ENCODE measurements at regions not wholly inside any gene's neighbourhood (a gene's known extent, or its start where the extent isn't known, plus 50 kb on each side); places are given as distances from the start of the nearest gene placed in this dataset.

DNA sequence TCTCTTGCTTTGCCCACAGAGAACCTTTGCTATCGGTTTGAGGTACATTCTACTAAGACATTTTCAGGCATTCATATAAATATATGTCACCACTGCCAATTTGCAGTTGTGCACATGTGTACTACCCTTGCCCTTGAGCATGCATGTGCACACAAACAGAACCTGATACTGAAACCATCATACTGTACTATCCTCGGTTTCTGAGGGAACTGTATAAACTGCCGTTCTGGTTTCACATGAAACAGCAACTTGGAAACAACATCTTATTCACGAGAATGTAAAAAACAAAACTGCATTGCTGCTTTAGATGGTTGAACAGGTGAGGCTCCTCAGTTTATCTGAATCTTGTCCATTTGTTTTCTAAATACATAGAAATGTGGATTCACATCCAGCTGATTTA lies 151.2 kb upstream of the TMEM170B start:
- ChIA-PET POLR2A (no interaction called here), CTCF (interaction anchor here (1.1 to 1.9 kb wide), 4 partner anchors 22 to 110 kb away, joined by 3 to 5 read pairs (median 4); no protein-coding TSS in a partner anchor)
- TF ChIP-seq, protein P1, sequence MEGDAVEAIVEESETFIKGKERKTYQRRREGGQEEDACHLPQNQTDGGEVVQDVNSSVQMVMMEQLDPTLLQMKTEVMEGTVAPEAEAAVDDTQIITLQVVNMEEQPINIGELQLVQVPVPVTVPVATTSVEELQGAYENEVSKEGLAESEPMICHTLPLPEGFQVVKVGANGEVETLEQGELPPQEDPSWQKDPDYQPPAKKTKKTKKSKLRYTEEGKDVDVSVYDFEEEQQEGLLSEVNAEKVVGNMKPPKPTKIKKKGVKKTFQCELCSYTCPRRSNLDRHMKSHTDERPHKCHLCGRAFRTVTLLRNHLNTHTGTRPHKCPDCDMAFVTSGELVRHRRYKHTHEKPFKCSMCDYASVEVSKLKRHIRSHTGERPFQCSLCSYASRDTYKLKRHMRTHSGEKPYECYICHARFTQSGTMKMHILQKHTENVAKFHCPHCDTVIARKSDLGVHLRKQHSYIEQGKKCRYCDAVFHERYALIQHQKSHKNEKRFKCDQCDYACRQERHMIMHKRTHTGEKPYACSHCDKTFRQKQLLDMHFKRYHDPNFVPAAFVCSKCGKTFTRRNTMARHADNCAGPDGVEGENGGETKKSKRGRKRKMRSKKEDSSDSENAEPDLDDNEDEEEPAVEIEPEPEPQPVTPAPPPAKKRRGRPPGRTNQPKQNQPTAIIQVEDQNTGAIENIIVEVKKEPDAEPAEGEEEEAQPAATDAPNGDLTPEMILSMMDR (IDR thresholded peaks at IDR 0.05; ENCODE audit: control extremely low read depth, extremely low read depth, low read depth, missing control alignments): no peak
- peak; percentile 61 for DNase-seq (ENCODE audit: extremely low spot score)

DNA sequence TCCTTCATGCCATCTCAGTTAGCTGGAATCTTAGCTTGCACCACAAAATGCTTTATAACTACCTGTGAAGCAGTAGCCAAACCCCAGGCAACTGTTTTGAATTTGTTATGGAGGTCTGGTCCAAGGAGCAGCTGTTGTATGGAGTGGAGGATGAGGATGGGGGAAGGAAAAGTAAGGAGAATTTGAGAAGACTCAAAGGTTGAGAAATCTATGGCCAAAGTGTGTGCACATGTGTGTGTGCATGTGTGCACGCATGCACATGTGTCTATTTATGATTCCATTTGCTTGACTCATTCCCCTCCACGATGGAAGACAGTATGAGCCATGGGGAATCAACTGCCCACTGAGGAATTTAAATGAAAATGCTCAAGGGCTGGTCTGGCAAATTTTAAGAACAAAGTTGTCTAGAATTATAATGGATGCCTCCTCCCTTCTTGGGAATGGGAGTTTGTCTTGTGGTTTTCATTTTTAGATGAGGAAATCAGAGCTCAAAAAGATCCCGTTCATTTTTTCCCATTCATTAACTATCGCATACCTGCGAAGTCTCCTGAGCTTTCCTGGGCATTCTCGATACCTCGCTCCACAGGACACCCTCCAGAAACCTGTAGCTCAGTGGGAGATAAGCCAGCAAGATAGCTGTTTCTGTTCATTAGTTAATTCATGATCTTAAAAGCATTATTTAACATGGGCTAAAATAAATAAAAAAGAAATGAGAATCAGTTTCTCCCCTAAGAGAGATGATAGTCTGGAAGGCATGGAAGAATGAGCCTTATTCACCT lies 152.3 kb upstream of the NEDD9 start:
- POLR2A ChIA-PET: no interaction called here
- no peak for DNase-seq (ENCODE audit: extremely low spot score)
- TF ChIP-seq, protein P1 (IDR thresholded peaks at IDR 0.05; ENCODE audit: control extremely low read depth, extremely low read depth, low read depth, missing control alignments): no peak
- CTCF ChIA-PET: interaction anchor here (1.0 to 7.7 kb wide), 7 partner anchors 17 to 213 kb away, joined by 3 to 48 read pairs (median 5); no protein-coding TSS in a partner anchor

DNA sequence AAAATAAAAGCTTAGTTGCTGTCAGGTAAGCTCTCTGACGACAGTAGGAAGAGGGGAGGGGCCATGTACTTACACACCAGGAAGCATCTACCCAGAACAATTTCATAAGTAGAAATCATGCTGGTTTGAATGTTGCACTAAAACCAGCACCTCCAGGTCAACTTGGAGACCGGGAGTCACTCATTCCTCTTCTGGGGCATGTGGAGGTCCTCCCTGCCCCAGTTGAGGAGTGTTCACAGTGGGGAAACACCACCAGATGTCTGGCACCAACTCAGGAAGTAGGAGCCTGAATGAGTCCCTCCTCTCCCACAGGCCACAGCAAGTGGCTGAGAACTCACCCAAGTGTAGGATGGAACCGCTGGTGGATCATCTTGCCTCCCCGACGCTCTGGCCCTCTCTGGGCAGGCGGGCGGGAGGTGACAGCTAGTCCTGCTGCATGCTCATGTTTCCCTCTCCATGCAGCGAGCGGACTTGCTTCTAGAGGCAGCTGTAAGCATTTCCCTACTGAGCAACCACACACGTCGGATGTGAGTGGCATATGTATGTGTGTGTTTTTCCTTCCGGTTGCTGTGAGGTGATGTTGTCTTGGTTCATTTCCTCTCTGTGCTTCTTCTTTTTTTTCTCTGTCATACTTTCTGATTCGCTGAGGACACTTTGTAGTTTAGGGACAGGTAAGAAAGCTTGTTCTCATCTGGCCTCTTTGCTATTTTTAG lies 149.5 kb upstream of the NEDD9 start:
- ChIA-PET POLR2A (interaction anchor here (0.9 kb wide), 1 partner anchor 79 kb away, joined by 3 read pairs; no protein-coding TSS in a partner anchor), CTCF (interaction anchor here (0.8 to 7.7 kb wide), 14 partner anchors 9 to 210 kb away, joined by 3 to 48 read pairs (median 5); no protein-coding TSS in a partner anchor)
- DNase-seq (ENCODE audit: extremely low spot score): peak; percentile 65
- TF ChIP-seq, protein P1 (IDR thresholded peaks at IDR 0.05; ENCODE audit: control extremely low read depth, extremely low read depth, low read depth, missing control alignments): no peak

DNA sequence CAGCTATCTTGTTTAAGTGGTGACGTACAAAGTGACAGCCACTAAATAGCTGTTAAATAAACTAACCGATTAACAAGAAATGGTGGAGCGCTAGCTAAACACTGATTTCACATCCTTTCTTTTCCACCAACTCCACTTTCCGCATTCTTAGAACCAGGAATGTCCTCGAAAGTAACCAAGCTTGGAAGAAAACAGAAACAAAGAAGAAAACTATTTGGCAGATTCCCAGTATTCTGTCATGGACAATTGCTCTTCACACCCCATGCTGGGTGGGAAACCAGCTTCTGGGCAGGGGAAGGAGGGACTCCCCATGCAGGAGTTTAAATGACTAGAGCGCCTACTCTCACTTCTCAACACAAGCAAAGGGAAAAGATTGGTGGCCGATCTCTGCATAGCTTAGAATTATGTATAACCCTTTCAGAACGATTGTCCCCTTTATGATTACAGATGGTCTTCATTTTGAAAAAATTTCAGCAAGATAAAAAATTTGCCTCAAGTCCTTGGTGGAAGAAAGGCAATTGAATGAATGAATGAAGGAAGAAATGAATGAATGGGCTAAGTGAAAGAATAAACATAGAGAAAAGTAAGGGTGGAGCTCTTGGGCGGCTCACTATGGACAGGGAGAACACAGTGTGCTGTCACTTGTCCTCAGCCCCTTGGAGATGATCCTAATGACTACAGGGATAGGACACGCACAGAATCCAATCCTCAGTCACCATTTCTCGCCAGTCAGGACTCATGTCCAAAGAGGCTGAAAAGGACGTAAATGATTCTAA lies 148.7 kb upstream of the NEDD9 start:
- DNase-seq (ENCODE audit: extremely low spot score): no peak
- CTCF ChIA-PET: interaction anchor here (0.7 to 7.7 kb wide), 16 partner anchors 10 to 209 kb away, joined by 3 to 48 read pairs (median 4); no protein-coding TSS in a partner anchor
- POLR2A ChIA-PET: interaction anchor here (0.9 to 1.0 kb wide), 2 partner anchors 80 to 148 kb away, joined by 3 read pairs; partner anchors contain the start of gene NEDD9
- TF ChIP-seq, protein P1 (IDR thresholded peaks at IDR 0.05; ENCODE audit: control extremely low read depth, extremely low read depth, low read depth, missing control alignments): no peak

DNA sequence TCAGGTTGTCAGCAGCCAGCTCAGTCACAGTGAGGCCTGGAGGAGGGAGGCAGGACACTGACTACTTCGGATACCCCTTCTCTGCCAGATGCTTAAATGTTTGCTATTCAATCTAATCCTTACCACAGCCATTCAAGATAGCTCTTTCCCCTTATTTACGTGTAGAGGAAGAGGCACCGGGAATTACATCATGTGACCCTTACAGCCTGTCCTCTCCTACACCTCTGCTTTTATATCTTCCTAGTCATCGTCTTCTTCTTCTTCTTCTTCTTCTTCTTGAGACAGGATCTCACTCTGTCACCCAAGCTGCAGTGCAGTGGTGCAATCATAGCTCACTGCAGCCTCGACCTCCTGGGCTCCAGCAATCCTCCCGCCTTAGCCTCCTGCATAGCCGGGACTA lies 148.1 kb upstream of the NEDD9 start:
- no peak for DNase-seq (ENCODE audit: extremely low spot score)
- POLR2A ChIA-PET: interaction anchor here (1.0 to 1.1 kb wide), 2 partner anchors 14 to 148 kb away, joined by 3 read pairs; partner anchors contain the start of gene NEDD9
- CTCF ChIA-PET: interaction anchor here (0.7 to 7.7 kb wide), 14 partner anchors 9 to 209 kb away, joined by 3 to 48 read pairs (median 6); no protein-coding TSS in a partner anchor
- TF ChIP-seq, protein P1 (IDR thresholded peaks at IDR 0.05; ENCODE audit: control extremely low read depth, extremely low read depth, low read depth, missing control alignments): no peak

Measured in GM10248 (cell line).